Breast epithelium (tissue), 3 donors: ENCODE measurements at regions not wholly inside any gene's neighbourhood (a gene's known extent, or its start where the extent isn't known, plus 50 kb on each side); places are given as distances from the start of the nearest gene placed in this dataset.

ENCODE experiments used
- CTCF ChIP-seq, 3 donors: fragments of 450-650 bp; IDR thresholded peaks; one replicate each; pipeline ENCODE4 v1.5.1; 2016 to 2017; ENCODE audit warnings: antibody characterized with exemption in 3 of 3, mild to moderate bottlenecking in 3 of 3, moderate library complexity in 3 of 3
- POLR2A ChIP-seq: fragments of 450-650 bp; IDR thresholded peaks from one replicate; pipeline ENCODE4 v1.6.1; 2016; ENCODE audit warnings: antibody characterized with exemption, mild to moderate bottlenecking, moderate library complexity
- POLR2AphosphoS5 ChIP-seq, 3 donors: sonication (generic); formaldehyde crosslinking; IDR thresholded peaks; one replicate each; pipeline ENCODE4 v1.6.1; 2017; ENCODE audit warnings: antibody characterized with exemption in 3 of 3

GRCh38 chr6:167569879-167570278, 245.0 kb downstream of the TTLL2 start:
- TF ChIP-seq CTCF (IDR thresholded peaks at IDR 0.05), result no peak
- no peak for TF ChIP-seq POLR2A
- no peak for TF ChIP-seq POLR2AphosphoS5 (IDR thresholded peaks at IDR 0.05)
